OCI-LY1 (cell line): ENCODE measurements at regions not wholly inside any gene's neighbourhood (a gene's known extent, or its start where the extent isn't known, plus 50 kb on each side); places are given as distances from the start of the nearest gene placed in this dataset.

Experiments used
- H2AFZ ChIP-seq: fragments of 200-600 bp; sonication (generic), shearing (Covaris generic); 2 replicates; pipeline ENCODE4 v1.6.0; 2014; ENCODE audit warnings: antibody characterized with exemption, mild to moderate bottlenecking, low read length
- H3F3A ChIP-seq: fragments of 200-600 bp; sonication (generic), shearing (Covaris generic); 2 replicates; pipeline ENCODE4 v1.6.0; 2014; ENCODE audit warnings: mild to moderate bottlenecking, antibody characterized with exemption, low read length, moderate library complexity; ENCODE audit not compliant: insufficient read depth
- H3K27ac ChIP-seq: fragments of 200-600 bp; sonication (generic); 2 replicates; pipeline ENCODE4 v1.5.1; 2014; ENCODE audit warnings: low read length, mixed run types, mild to moderate bottlenecking, low read depth; ENCODE audit not compliant: poor library complexity, severe bottlenecking
- H3K27me3 ChIP-seq: fragments of 200-600 bp; sonication (generic); 2 replicates; pipeline ENCODE4 v1.6.0; 2014; ENCODE audit warnings: antibody characterized with exemption, mild to moderate bottlenecking, low read length, moderate library complexity; ENCODE audit not compliant: insufficient read depth
- H3K36me3 ChIP-seq: fragments of 200-600 bp; sonication (generic); 2 replicates; pipeline ENCODE4 v1.6.1; 2014; ENCODE audit warnings: mild to moderate bottlenecking, antibody characterized with exemption, low read length, moderate library complexity, mixed read lengths; ENCODE audit not compliant: insufficient read depth
- H3K4me1 ChIP-seq: fragments of 200-600 bp; sonication (generic); 2 replicates; pipeline ENCODE4 v1.5.1; 2014; ENCODE audit warnings: mild to moderate bottlenecking, low read length, moderate library complexity; ENCODE audit not compliant: insufficient read depth, severe bottlenecking
- H3K4me2 ChIP-seq: fragments of 200-600 bp; sonication (generic), shearing (Covaris generic); 2 replicates; pipeline ENCODE4 v1.6.1; 2014; ENCODE audit warnings: low read length
- H3K4me3 ChIP-seq: fragments of 200-600 bp; sonication (generic); 2 replicates; pipeline ENCODE4 v1.5.1; 2014; ENCODE audit warnings: low read length, low read depth, mild to moderate bottlenecking, mixed read lengths; ENCODE audit not compliant: poor library complexity, severe bottlenecking
- H3K79me2 ChIP-seq: fragments of 200-600 bp; shearing (Covaris generic); 2 replicates; pipeline ENCODE4 v1.6.1; 2016; ENCODE audit warnings: mixed run types, low read length, mixed read lengths; ENCODE audit not compliant: insufficient read depth
- H3K9ac ChIP-seq: fragments of 200-600 bp; sonication (generic), shearing (Covaris generic); 2 replicates; pipeline ENCODE4 v1.6.1; 2014; ENCODE audit warnings: mild to moderate bottlenecking, low read length, mixed read lengths
- H3K9me2 ChIP-seq: fragments of 200-600 bp; sonication (generic), shearing (Covaris generic); 2 replicates; pipeline ENCODE4 v1.6.1; 2014; ENCODE audit warnings: low read depth, mild to moderate bottlenecking, low read length, mixed read lengths
- H3K9me3 ChIP-seq: fragments of 200-600 bp; shearing (Covaris generic); 2 replicates; pipeline ENCODE4 v1.6.1; 2014; ENCODE audit warnings: low read length, mixed read lengths
- H4K20me1 ChIP-seq: fragments of 200-600 bp; sonication (generic), shearing (Covaris generic); 2 replicates; pipeline ENCODE4 v1.6.0; 2016; ENCODE audit warnings: mild to moderate bottlenecking, low read length; ENCODE audit not compliant: insufficient read depth
- EZH2 ChIP-seq: fragments of 200-600 bp; sonication (generic), shearing (Covaris generic); IDR thresholded peaks from 2 replicates; pipeline ENCODE4 v1.8.0; 2017; ENCODE audit warnings: borderline replicate concordance, mixed run types, mild to moderate bottlenecking, antibody characterized with exemption, low read length, moderate library complexity, mixed read lengths
- TF ChIP-seq, protein P1 (sequence below): fragments of 200-600 bp; sonication (generic), shearing (Covaris generic); IDR thresholded peaks from 2 replicates; pipeline ENCODE4 v1.5.1; 2017; ENCODE audit warnings: mild to moderate bottlenecking, antibody characterized with exemption, low read length, moderate library complexity, mixed read lengths

- Histone ChIP-seq H3K27ac (no peak overlapping the region), H3K79me2 (no peaks in the 10 kb centered on the region), H3K4me1 (peaks cover 38% of the 10 kb centered on the region), H3K4me3 (no peak overlapping the region), H3K4me2 (no peak overlapping the region), H4K20me1 (no peaks in the 10 kb centered on the region), H2AFZ (no peak overlapping the region), H3K27me3 (no peaks in the 10 kb centered on the region), H3K36me3 (no peaks in the 10 kb centered on the region), H3K9ac (no peak overlapping the region), H3F3A (peaks cover 5% of the 10 kb centered on the region; the same call in 1 of the 2 replicates), H3K9me2 (no peaks in the 10 kb centered on the region), H3K9me3 (peaks cover 10% of the 10 kb centered on the region)
- TF ChIP-seq, protein P1, sequence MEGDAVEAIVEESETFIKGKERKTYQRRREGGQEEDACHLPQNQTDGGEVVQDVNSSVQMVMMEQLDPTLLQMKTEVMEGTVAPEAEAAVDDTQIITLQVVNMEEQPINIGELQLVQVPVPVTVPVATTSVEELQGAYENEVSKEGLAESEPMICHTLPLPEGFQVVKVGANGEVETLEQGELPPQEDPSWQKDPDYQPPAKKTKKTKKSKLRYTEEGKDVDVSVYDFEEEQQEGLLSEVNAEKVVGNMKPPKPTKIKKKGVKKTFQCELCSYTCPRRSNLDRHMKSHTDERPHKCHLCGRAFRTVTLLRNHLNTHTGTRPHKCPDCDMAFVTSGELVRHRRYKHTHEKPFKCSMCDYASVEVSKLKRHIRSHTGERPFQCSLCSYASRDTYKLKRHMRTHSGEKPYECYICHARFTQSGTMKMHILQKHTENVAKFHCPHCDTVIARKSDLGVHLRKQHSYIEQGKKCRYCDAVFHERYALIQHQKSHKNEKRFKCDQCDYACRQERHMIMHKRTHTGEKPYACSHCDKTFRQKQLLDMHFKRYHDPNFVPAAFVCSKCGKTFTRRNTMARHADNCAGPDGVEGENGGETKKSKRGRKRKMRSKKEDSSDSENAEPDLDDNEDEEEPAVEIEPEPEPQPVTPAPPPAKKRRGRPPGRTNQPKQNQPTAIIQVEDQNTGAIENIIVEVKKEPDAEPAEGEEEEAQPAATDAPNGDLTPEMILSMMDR: no peak
- TF ChIP-seq EZH2: no peak
Measured at GRCh38 chr22:22957090-22957489, 69.5 kb downstream of the IGLL5 start.

- no peak overlapping the region for H3K27ac ChIP-seq
- TF ChIP-seq EZH2: no peak
- TF ChIP-seq, protein P1: no peak
- H3K36me3 ChIP-seq: no peaks in the 10 kb centered on the region
- H3K79me2 ChIP-seq: no peaks in the 10 kb centered on the region
- H3K9me3 ChIP-seq: peaks cover 10% of the 10 kb centered on the region
- no peak overlapping the region for H3K4me2 ChIP-seq
- H4K20me1 ChIP-seq: no peaks in the 10 kb centered on the region
- H3K9ac ChIP-seq: no peak overlapping the region
- no peak overlapping the region for H3K4me3 ChIP-seq
- H3K27me3 ChIP-seq: no peaks in the 10 kb centered on the region
- H3K9me2 ChIP-seq: no peaks in the 10 kb centered on the region
- no peak overlapping the region for H2AFZ ChIP-seq
- peaks cover 22% of the 10 kb centered on the region for H3K4me1 ChIP-seq
- H3F3A ChIP-seq: peaks cover 4% of the 10 kb centered on the region; the same call in 1 of the 2 replicates
Measured at GRCh38 chr22:22958621-22959020, 71.0 kb downstream of the IGLL5 start.

GRCh38 chr22:22959147-22959827, 71.7 kb downstream of the IGLL5 start:
- Histone ChIP-seq H3K4me1 (peaks cover 16% of the 10 kb centered on the region), H3K9me2 (no peaks in the 10 kb centered on the region), H3K27ac (no peak overlapping the region), H3K36me3 (no peaks in the 10 kb centered on the region), H3K4me2 (no peak overlapping the region), H4K20me1 (no peaks in the 10 kb centered on the region), H3F3A (no peaks in the 10 kb centered on the region), H3K27me3 (no peaks in the 10 kb centered on the region), H3K9me3 (peaks cover 10% of the 10 kb centered on the region), H3K79me2 (no peaks in the 10 kb centered on the region), H2AFZ (no peak overlapping the region), H3K4me3 (no peak overlapping the region), H3K9ac (no peak overlapping the region)
- TF ChIP-seq, protein P1: peak; percentile 100
- TF ChIP-seq EZH2: no peak
